Hepatocyte (in vitro differentiated cells): ENCODE measurements at regions not wholly inside any gene's neighbourhood (a gene's known extent, or its start where the extent isn't known, plus 50 kb on each side); places are given as distances from the start of the nearest gene placed in this dataset.

Experiments
- CTCF ChIP-seq: fragments of 200-600 bp; sonication (generic); IDR thresholded peaks from 2 replicates; pipeline ENCODE4 v1.5.1; 2016; ENCODE audit warnings: antibody characterized with exemption, mild to moderate bottlenecking; ENCODE audit not compliant: poor library complexity
- EZH2 ChIP-seq: fragments of 200-600 bp; sonication (generic); IDR thresholded peaks from 2 replicates; pipeline ENCODE4 v1.6.1; 2016; ENCODE audit warnings: antibody characterized with exemption, mild to moderate bottlenecking, borderline replicate concordance
- EZH2phosphoT487 ChIP-seq: fragments of 200-600 bp; sonication (generic); IDR thresholded peaks from one replicate; pipeline ENCODE4 v1.6.1; 2018; ENCODE audit warnings: antibody characterized with exemption, mild to moderate bottlenecking, low read depth, moderate library complexity; ENCODE audit not compliant: unreplicated experiment, severe bottlenecking

GRCh38 chr16:26802965-26803364, 263.8 kb upstream of the C16orf82 start:
- TF ChIP-seq CTCF (no peak), EZH2 (no peak), EZH2phosphoT487 (no peak)
